ENCODE measurements at regions not wholly inside any gene's neighbourhood (a gene's known extent, or its start where the extent isn't known, plus 50 kb on each side); places are given as distances from the start of the nearest gene placed in this dataset.

- FAIRE-seq (peak; percentile 96), DNase-seq (ENCODE audit: low read depth) (peak; percentile 100)
Observed at GRCh38 chr10:33897291-33897752, 562.9 kb upstream of the NRP1 start.

GRCh38 chr10:33893506-33893905 is 559.0 kb upstream of the NRP1 start:
- no peak for FAIRE-seq
- no peak for DNase-seq (ENCODE audit: low read depth)
- TF ChIP-seq CTCF (IDR thresholded peaks at IDR 0.05; ENCODE audit: insufficient read depth, low read length, severe bottlenecking), result no peak
- Histone ChIP-seq H3K27me3 (ENCODE audit: control insufficient read depth, insufficient read depth, low read length) (no peaks in the 10 kb centered on the region), H3K36me3 (ENCODE audit: control insufficient read depth, insufficient read depth, low read length) (no peaks in the 10 kb centered on the region), H3K4me3 (ENCODE audit: low read depth, low read length) (no peak overlapping the region)

More at GRCh38 chr10:33897291-33897752, 562.9 kb upstream of the NRP1 start:
- Histone ChIP-seq H3K36me3 (ENCODE audit: control insufficient read depth, insufficient read depth, low read length) (no peaks in the 10 kb centered on the region), H3K27me3 (ENCODE audit: control insufficient read depth, insufficient read depth, low read length) (no peaks in the 10 kb centered on the region), H3K4me3 (ENCODE audit: low read depth, low read length) (no peak overlapping the region)
- TF ChIP-seq CTCF (IDR thresholded peaks at IDR 0.05; ENCODE audit: insufficient read depth, low read length, severe bottlenecking), result no peak

GRCh38 chr10:33889371-33889770 is 554.9 kb upstream of the NRP1 start:
- FAIRE-seq, result peak; percentile 13
- Histone ChIP-seq H3K4me3 (ENCODE audit: low read depth, low read length) (no peak overlapping the region), H3K36me3 (ENCODE audit: control insufficient read depth, insufficient read depth, low read length) (no peaks in the 10 kb centered on the region), H3K27me3 (ENCODE audit: control insufficient read depth, insufficient read depth, low read length) (no peaks in the 10 kb centered on the region)
- TF ChIP-seq CTCF (IDR thresholded peaks at IDR 0.05; ENCODE audit: insufficient read depth, low read length, severe bottlenecking), result no peak
- DNase-seq (ENCODE audit: low read depth), result peak; percentile 64

- no peaks in the 10 kb centered on the region for H3K27me3 ChIP-seq (ENCODE audit: control insufficient read depth, insufficient read depth, low read length)
- DNase-seq (ENCODE audit: low read depth) (no peak), FAIRE-seq (no peak)
- TF ChIP-seq CTCF (IDR thresholded peaks at IDR 0.05; ENCODE audit: insufficient read depth, low read length, severe bottlenecking), result no peak
- no peaks in the 10 kb centered on the region for H3K36me3 ChIP-seq (ENCODE audit: control insufficient read depth, insufficient read depth, low read length)
- no peak overlapping the region for H3K4me3 ChIP-seq (ENCODE audit: low read depth, low read length)
Observed at GRCh38 chr10:33887188-33887587, 552.7 kb upstream of the NRP1 start.

GRCh38 chr10:33886299-33886698 is 551.8 kb upstream of the NRP1 start:
- Histone ChIP-seq H3K4me3 (ENCODE audit: low read depth, low read length) (no peak overlapping the region), H3K27me3 (ENCODE audit: control insufficient read depth, insufficient read depth, low read length) (no peaks in the 10 kb centered on the region), H3K36me3 (ENCODE audit: control insufficient read depth, insufficient read depth, low read length) (no peaks in the 10 kb centered on the region)
- no peak for FAIRE-seq
- TF ChIP-seq CTCF (IDR thresholded peaks at IDR 0.05; ENCODE audit: insufficient read depth, low read length, severe bottlenecking), result no peak
- no peak for DNase-seq (ENCODE audit: low read depth)

- FAIRE-seq, result no peak
- TF ChIP-seq CTCF (IDR thresholded peaks at IDR 0.05; ENCODE audit: insufficient read depth, low read length, severe bottlenecking), result no peak
- Histone ChIP-seq H3K27me3 (ENCODE audit: control insufficient read depth, insufficient read depth, low read length) (no peaks in the 10 kb centered on the region), H3K36me3 (ENCODE audit: control insufficient read depth, insufficient read depth, low read length) (no peaks in the 10 kb centered on the region), H3K4me3 (ENCODE audit: low read depth, low read length) (no peak overlapping the region)
- DNase-seq (ENCODE audit: low read depth), result no peak
Observed at GRCh38 chr10:33884604-33885003, 550.1 kb upstream of the NRP1 start.
